Forelimb muscle (tissue), 1 donor: ENCODE measurements at regions not wholly inside any gene's neighbourhood (a gene's known extent, or its start where the extent isn't known, plus 50 kb on each side); places are given as distances from the start of the nearest gene placed in this dataset.
"Not testable (repeated sequence)": the region's sequence is repeated elsewhere in the genome, so short reads cannot be mapped to it uniquely, and the experiment has no call there.

ENCODE experiments used
- DNase-seq: peaks from one replicate; pipeline ENCODE4 v3.0.0-alpha.2; 2013; ENCODE audit warnings: low read depth

DNA sequence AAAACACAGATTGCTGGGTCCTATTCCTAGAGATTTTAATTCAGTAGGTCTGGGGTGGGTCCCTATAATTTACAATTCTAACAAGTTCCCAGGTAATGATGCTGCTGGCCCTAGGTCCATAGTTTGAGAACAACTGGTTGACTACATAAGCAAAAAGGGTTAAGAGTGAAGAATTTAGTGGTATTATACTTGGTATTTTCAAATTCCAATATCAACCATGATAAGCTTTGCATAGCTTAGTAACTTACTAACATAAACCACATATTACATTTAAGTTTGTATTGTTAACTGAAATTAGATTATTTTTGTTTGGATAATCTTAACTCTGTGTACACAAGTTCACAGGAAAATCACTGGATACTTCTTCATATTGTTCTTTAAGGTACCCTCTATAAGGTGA is 862.9 kb upstream of the ACVR2A start:
- no peak for DNase-seq

DNA sequence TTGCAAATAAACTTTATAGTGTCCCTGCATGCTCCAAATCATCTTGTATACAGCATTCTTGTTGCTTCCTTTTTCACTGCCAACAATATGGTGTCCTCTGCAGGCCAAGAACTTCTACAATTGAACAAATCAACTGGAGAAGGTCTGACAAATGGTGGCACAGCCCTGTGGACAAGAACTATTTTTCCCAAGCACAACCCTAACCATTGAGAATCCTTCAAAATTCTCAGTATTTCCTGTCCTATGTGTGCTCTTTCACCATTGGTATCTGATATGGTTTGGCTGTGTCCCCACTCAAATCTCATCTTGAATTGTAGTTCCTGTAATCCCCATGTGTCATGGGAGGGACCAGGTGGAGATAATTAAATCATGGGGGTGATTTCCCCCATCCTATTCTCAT is 865.1 kb upstream of the ACVR2A start:
- DNase-seq: no peak

DNA sequence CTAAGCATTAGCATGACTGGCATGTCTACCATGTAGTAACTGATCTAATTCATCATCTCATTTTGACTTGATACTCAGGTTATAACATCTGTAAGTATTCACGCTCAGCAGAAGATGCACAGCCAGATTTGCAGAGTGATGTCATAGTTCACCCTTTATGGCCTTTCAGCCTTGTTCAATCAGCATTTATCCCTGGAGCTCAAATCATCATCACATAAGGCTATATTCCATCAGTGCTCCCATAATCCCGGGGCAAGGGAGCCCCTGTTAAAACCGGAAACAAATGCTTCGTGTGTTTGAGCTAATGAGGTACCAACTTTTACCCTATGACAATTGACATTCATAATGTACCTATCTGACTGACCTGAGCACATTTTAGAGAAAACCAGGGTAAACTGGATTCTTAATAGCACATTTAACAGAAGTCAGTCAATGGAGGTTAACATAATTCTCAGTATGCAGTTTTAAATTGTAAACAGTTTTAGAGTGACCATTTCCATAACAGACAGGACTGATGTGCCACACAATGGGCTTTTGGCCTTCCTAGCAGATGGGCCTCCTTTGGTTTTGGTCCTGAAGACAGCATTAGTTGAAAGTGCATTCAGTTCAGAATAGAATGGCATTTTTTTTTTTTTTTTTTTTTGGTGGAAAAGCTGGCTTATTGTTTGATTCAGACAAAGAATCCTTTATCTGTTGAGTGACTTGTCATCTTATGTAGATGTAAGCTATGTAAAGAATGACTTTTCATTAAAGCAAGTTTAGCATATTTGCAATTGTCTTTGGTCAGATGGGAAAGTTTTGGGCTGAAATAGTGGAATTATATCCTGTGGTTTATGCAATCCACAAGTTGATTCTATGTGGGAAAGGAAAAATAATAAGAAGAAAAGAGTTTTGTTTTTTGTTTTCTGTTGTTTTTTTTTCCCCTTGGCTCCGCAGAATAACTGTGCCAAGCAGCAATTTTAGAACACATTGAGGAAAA is 866.0 kb upstream of the ACVR2A start:
- no peak for DNase-seq

DNA sequence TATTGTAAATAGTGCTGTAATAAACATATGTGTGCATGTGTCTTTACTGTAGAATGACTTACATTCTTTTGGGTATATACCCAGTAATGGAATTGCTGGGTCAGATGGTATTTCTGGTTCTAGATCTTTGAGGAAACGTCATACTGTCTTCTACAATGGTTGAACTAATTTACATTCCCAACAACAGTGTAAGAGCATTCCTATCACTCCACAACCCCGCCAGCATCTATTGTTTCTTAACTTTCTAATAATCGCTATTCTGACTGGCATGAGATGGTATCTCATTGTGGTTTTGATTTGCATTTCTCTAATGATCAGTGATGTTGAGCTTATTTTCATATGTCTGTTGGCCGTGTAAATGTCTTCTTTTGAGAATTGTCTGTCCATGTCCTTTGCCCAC is 873.8 kb upstream of the ACVR2A start:
- not testable (repeated sequence) for DNase-seq

GRCh38 chr2:146969703-146970102 is 875.1 kb upstream of the ACVR2A start:
- DNase-seq: not testable (repeated sequence)

DNA sequence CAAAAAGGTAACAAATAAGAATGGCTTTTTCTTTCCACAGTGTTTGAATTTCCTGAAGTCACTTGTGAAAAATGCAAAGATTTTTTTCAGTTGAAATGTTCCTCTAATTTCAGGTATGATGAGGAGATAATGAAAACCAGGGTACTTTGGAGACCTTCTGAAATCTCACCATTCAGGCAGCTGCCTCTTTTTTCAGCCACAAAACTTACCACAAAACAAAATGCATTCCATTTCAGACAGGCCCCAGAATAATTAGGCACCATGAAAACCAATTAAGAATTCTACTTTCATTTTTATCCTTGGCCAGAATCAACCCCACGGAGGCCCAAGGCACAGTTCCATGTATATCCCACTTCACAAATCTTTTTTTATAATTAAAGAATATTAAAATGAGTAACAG is 880.3 kb upstream of the ACVR2A start:
- no peak for DNase-seq

DNA sequence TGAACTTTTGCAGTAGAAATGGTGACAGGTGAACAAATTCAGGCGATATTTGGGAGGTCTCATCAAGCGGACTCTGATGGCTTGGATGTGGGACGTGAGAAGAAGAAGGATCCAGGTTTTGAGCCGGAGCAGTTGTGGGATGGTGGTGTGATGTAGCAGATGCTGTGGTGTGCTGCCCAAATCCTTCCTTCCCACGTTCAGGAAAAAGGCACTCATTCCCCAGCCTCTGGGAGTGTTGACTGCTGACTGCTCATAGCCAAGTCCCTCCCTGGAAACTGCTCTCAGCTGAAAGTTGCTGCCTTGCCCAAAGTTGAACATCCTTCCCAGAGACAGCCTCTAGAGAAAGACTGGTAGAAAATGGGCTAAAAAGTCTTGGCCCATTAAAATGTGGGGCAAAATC is 890.3 kb upstream of the ACVR2A start:
- DNase-seq: no peak

GRCh38 chr2:146952696-146953095 is 892.1 kb upstream of the ACVR2A start:
- no peak for DNase-seq

- no peak for DNase-seq
Observed at GRCh38 chr2:146950911-146951310, 893.9 kb upstream of the ACVR2A start.

GRCh38 chr2:146950361-146950760 is 894.5 kb upstream of the ACVR2A start:
- DNase-seq: no peak

DNA sequence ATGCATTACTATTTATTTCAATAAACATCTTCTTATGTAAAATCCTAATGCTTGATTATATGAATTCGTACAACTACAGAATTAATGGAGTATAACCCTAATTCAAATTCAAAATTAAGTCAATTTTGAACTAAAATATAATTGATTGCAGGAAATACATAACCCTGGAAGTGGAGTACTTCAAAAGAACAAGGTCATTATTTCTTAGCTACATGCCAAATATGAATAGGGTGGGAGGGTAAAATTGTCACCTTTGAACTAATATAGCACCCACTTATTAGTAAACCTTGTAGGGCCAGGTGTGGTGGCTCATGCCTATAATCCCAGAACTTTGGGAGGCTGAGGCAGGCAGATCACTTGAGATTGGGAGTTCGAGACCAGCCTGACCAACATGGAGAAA is 895.4 kb upstream of the ACVR2A start:
- DNase-seq: no peak

- DNase-seq: no peak
Observed at GRCh38 chr2:146944601-146945000, 900.2 kb upstream of the ACVR2A start.

DNA sequence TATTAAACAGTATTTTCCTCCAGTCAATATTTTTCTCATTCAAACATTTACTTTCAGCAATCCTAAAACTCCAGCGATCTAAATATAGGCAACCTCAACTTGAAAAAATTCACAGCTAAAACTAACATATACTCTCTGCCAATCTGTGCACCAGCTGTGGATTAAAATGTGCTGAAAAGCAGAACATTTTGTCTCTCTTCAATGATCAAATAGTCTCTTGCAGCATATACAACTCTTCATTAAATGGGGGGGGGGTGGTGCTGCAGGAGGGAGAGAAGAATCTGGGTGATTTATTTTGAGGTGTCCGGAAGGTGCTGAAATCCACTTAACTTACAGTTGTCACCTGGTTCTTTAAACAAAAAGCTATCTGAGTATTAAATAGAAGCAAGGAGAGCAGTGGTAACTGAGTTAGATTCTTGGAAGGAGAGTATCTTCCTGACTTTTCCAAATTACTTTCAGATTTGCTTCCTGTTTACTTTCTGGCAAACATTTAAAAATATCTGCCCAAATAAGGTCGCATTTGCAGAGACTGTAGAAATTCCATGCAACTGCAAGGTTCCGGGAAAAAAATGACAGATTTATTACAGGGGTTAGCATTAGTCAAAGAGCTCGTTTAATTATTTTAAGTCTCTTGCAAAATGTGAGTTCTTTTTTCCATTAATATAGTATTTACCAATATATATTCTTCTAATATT is 904.7 kb upstream of the ACVR2A start:
- no peak for DNase-seq

DNA sequence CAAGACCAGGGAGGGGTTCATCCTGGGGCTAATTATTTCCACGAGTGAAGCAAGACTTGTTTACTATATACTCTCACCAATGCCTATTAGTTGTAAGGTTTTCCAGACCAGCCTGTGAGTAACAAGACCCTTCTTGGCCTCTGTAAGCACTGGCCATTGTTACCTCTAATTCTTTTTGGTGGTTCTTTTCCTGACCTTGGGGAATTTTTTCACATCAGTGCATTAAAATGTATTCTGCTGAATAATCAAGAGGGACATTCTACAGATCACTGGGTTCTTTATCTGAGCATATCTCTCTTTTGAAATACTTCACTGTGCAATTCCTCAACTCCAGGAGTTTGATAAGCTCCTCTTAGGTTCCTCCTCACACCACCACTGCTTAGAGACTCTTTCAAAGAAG is 909.9 kb upstream of the ACVR2A start:
- DNase-seq: no peak

DNA sequence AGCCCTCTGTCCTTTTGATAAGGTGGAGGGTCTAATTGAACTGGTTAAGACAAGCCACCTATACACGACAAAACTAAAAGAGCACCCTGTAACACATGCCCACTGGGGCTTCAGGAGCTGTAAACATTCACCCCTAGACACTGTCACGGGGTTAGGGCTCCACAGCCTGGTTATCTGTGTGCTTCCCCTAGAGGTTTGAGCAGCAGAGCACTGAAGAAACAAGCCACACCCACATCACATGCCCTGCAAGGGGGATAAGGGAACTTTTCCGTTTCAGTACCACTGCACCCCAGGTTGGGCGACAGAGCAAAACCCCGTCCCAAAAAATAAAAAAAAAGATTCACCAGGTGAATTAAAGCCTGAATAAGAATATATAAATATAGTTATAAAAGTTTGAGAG is 913.7 kb upstream of the ACVR2A start:
- no peak for DNase-seq

DNA sequence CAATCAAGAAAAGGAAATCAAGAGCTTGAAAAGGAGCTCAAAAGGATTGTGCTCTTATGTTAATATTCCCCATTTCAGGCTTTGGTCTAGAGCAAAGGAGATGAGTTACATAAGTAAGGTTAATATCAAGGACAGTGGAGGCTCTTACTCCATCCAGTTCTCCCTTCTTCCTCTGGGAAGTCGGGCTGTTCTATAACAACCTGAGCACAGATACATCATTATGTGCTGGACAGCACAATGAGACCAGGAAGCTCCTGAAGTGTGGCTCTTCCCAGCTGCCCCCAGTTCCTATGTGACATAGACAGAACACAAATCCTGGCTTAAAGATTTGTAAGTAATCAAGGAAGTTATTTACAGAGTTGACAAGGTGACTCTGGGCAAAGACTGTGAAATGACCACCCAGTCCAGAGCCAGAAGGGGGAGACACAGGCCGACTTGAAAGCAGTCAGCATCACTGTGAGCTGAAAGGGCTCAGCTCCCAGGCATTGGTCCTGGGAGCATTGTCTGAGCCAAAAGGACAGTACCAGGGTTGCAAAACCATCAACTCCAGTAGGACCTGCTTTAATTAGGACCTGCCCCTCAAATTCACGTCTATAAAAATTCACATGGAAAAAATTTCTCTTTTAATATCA is 917.6 kb upstream of the ACVR2A start:
- peak; percentile 26 for DNase-seq

GRCh38 chr2:146918280-146918679 is 926.5 kb upstream of the ACVR2A start:
- DNase-seq: no peak

DNA sequence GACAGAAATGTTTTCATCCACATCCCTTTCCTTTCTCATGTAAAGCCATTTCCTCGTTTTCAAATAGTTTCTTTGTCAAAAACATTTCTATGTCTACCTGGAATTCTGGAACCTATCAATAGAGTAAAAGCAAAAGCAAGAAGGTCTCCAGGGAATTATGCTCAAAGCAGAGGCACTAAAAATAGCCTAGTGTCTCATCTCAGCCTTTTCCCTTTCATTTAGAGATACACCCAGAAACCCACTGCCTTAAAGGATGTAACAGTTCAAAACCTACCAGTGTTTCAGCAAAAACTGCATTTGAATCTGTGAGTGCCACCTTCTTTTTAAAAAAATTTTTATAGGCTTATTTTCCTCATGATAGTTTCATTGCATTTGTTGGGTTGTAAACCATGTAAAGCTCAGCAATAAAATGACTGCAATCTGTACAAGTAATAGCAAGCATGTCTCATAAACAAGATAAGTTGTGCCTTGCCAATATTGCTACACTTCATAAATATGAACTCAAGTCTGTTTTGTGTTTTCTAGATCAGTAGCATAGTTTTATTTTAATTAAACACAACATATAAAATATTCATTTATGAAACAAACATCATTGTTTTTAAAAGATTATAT is 927.3 kb upstream of the ACVR2A start:
- DNase-seq: no peak

DNA sequence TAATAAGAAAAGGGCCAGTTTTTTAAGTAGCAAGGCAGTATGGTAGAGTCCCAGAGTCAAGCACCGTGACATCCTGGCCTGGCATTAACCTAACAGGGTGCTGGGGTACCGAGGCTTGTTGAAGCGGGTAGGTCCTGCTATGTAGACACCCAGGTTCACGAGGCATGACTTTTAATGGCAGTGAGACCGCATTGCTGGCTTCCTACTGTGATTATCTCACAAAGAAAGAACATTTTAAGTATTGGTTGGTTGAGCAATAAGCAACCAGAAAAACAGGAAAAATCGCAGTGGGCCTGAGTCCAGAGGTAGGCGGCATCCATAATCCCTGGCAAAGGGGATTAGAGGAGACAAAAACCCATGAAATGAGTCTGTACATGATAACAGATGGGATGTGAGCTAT is 927.9 kb upstream of the ACVR2A start:
- DNase-seq: no peak

GRCh38 chr2:146913476-146913875 is 931.4 kb upstream of the ACVR2A start:
- no peak for DNase-seq

- DNase-seq: no peak
Observed at GRCh38 chr2:146912536-146912935, 932.3 kb upstream of the ACVR2A start.

- DNase-seq: no peak
Observed at GRCh38 chr2:146908776-146909175, 936.1 kb upstream of the ACVR2A start.
